ENCODE measurements at regions not wholly inside any gene's neighbourhood (a gene's known extent, or its start where the extent isn't known, plus 50 kb on each side); places are given as distances from the start of the nearest gene placed in this dataset.

DNA sequence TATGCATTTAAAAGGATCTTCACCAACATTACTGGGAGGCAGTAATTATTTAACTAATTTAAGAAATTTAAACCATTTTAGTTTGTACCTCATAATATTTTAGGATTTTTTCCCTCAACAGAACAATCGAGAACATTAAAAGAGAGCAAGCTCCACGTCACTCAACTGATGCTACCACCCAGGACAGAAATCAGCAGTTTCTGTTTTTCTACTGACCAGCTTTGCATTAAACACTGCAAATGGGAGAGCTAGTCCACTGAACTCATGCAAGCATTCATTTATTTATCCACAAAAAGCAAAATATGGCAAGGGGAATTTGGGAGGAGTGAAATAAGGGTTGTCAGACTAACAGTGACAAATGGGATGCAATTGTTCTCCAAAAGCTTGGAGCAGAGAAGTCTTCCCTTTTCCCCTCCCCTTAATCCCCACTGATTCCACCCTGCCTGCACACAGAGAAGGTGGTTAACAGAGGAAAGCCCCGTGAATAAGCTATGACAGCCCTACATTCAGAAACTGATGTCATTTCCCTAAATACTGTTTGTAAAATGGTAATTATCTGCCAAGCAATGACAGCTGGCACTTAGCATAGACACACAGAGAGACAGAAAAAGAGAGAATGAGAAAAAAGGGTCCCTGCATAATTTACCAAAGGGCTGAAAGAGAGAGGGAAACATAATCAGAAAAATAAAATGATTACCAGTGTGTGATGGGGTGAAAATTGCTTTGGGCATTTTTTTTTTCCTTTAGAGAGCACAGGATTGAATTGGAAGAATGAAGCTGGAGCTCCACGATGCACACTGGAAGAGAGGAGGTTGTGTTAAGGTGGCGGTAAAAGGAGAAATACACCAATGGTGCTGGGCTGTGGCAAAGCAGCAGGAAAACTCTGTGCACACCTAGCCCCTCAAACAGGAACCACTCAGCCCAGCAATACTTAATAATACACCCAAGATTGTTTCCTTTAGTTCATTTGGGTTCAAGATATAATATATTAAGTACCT, 777.4 kb downstream of the TUSC7 start:
- in situ Hi-C loops (cut with MboI; ENCODE audit: low sequenced_read_pairs) = no loop called here

DNA sequence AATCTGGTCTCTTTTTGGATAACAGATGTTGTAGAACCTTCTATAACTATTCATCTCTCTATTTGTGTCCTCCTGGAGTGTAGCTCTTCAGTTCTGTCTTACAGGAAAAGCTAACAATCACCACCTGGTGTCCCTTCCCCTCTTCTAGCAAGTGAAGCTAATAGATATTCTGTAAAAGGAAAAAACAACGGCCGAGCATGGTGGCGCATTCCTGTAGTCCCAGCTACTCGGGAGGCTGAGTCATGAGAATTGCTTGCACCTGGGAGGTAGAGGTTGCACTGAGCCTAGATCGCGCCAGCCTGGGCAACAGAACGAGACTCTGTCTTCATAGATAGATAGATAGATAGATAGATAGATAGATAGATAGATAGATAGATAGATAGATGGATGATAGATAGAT, 779.4 kb downstream of the TUSC7 start:
- in situ Hi-C loops (cut with MboI; ENCODE audit: low sequenced_read_pairs) = no loop called here

DNA sequence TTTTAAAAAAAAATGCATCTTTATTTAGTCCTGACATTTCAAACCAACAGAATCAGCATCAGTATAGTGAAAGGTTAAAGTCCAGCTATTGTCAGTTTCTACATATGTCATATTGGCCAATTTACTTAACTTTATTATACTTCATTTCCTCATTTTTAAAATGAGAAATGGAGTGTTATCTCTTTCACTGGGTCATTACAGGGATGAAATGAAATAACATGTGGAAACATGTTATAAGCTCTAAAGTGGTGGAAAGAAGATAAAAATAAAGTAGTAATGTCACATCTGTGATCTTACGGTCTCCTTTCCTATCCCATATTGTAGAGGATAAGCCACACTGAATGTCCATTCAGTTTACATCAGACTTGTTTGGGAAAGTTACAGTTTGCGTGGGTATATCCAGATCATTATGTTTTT, 780.1 kb downstream of the TUSC7 start:
- in situ Hi-C loops (cut with MboI; ENCODE audit: low sequenced_read_pairs) = no loop called here

DNA sequence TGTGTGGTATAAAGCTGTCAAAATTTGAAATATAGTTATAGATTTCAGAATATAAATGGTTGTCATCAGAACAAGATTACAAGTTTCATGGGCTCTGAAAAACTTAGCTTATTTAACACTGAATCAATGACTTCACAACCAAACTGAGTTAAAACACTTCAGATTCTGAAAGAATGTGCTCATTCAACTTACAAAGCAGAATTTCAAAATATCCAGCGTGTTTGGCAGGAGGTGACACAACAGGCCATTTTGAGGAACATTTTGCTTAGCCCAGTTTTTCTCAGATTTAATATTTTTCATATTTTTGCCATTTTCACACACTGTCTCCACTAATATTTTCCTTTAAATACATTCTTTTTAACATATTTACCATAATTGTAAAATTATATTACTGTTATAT, 781.1 kb downstream of the TUSC7 start:
- in situ Hi-C loops (cut with MboI; ENCODE audit: low sequenced_read_pairs) = no loop called here

DNA sequence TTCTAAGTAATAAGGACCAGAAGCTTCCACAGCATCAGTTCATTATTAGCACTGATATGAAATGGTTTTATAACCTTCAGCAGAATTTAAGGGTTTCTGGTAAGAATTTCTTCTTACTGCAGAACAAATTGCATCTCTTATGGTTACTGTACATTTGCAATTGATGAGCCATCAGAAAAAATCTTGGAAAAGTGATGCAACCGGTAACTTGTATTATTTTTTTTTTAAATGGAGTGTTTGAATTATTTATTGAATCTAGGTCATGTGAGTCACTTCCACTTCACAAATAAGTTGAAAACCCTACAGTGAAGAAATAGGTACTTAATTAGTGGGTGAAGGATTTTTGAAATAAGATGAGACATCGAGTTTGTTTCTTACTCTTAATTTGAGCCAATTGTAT, 786.0 kb downstream of the TUSC7 start:
- in situ Hi-C loops (cut with MboI; ENCODE audit: low sequenced_read_pairs) = no loop called here

DNA sequence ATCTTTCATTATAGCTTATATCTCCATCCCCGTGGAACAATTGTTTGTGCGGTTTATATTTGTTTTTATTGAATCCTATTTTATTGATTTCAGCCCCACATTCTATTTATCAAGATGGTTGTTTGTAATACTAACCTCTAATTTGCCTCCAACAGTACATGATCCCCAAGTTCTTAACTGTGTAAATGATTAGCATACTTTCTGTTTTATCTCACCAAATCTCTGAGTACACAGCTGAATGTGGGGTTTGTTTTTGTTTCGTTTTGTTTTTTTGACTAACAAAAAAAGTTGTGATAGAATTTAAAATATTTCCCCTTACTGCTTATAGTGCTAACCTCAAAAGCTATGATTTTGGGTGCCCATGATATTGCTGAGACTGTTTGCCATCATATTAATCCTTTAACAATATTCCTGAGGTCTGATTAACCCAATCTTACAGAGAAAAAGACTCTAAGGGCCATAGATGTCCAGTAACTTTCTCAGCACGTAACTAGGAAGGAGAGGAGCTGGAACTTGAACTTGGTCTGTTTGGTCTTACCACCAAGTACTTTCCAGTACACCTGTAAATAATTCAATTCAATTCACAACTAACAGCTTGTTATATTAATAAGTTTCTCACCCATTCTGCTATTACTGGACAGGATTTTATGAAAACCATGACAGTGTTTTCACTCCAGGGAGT, 789.8 kb downstream of the TUSC7 start:
- in situ Hi-C loops (cut with MboI; ENCODE audit: low sequenced_read_pairs) = no loop called here

DNA sequence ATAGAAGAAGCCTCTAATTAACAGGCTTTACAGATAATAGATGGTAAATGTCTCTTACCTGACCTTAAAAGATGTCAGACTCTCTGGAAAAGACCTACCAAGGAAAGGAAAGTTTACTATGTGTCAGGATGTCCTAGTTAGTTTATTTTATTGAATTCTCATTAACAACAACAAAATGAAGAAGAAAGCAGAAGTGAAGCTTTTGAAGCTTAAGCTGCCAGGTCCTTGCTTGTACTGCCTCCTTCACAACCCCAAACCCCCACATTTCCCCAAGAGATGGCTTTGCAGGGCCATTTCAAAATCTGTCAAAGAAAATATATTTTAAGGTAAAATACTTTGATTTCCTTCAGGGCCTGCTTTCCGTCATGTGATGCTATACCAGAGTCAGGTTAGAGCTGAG, 798.4 kb downstream of the TUSC7 start:
- in situ Hi-C loops (cut with MboI; ENCODE audit: low sequenced_read_pairs) = no loop called here

DNA sequence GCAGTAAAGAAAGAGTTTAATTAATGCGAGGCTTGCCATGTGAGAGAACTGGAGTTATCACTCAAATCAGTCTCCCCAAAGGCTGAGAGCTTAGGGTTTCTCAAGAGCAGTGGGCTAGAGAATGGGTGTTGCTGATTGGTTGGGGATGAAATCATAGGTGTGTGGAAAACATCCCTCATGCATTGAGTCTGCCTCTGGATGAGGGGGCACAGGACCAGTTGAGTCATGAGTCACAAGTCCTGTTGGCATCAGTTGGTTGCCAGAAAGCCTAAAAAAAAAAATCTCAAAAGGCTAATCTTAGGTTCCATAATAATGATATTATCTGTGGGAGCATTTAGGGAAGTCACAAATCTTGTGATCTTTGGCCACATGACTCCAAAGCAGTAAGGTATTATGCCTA, 800.3 kb downstream of the TUSC7 start:
- in situ Hi-C loops (cut with MboI; ENCODE audit: low sequenced_read_pairs) = no loop called here

DNA sequence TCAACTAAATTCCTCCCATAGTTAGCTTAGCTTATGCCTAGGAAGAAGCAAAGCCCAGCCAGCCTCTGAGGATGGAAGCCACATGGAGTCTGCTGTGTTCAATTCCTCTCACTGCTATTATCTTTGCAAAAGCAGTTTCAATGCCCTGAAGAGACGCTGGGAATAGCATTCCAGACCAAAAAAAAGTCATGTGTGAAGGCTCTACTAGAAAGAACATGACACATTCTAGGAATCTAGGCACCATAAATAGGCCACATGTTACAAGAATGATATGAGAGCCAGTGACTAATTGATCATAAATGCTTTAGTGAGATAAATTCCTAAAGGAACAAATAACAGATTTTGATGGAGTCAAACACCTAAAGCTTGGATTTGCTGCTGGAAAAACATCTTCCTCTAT, 800.8 kb downstream of the TUSC7 start:
- in situ Hi-C loops (cut with MboI; ENCODE audit: low sequenced_read_pairs) = no loop called here

DNA sequence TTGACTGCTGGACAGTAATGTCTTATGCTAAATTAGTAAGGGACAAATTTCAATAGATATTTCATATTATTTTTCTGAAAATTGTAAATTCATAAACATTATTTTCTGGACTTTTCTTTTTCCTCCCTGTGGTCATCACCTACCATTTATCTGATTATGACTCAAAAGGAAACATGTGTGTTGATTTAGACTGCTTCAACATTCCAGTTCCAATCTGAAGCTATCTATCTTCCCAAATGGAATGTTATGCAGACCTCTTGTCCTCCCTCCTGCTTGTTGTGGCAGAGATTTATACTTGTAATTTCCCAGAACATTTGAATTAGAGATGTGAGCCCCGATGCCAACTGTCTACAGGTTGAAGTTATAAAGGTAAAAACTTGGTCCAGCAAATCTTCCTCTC, 803.4 kb downstream of the TUSC7 start:
- in situ Hi-C loops (cut with MboI; ENCODE audit: low sequenced_read_pairs) = no loop called here

DNA sequence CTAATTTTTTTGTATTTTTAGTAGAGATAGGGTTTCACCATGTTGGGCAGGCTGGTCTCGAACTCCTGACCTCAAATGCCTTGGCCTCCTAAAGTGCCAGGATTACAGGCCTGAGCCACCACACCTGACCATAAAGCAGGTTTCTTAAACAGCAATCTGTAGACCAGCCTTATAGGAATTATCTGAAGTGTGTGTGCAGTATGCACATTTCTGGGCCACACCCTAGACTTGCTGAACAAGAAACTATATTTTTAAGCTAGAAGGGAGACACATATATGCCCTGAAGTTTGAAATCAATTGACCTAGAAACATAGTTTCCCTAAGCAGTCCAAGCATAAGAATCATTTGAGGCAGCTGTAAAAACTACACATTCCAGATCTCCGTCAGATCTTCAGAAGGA, 805.7 kb downstream of the TUSC7 start:
- in situ Hi-C loops (cut with MboI; ENCODE audit: low sequenced_read_pairs) = no loop called here

DNA sequence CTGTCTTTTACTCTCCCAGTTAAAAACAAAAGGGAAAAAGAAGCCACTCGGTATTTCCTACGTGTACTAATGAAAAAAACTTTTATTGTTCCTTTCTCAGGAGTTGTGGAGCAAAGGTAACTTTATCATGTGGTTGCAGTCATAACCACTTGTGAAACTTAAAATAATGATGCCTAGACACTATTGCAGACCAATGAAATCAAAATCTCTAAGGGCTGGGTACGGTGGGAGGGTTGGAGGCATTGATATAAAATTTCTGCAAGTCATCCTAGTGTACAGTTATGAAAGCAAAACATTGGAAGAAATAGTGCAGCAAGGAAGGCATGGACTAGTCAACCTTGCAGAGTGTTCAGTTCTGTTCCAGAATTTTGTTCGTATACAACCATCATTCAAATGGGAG, 808.8 kb downstream of the TUSC7 start:
- in situ Hi-C loops (cut with MboI; ENCODE audit: low sequenced_read_pairs) = no loop called here

DNA sequence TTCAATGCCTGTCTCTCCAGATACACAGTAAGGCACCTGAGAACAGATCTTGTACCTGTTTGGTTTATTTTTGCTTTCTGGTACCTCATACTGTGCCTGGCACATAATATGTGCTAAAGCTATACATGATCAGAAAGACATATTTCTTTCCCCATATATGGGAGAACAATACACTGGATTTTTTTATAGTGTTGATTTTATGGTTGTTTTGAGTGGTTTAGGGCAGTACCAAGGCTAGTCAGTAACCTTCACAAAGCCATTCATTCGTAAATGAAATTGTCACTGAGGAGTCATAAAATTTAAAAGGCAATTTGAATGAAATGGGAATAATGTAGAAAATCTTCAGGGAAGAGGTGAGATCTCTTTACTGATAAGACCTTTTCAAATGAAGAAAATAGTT, 810.2 kb downstream of the TUSC7 start:
- in situ Hi-C loops (cut with MboI; ENCODE audit: low sequenced_read_pairs) = no loop called here

DNA sequence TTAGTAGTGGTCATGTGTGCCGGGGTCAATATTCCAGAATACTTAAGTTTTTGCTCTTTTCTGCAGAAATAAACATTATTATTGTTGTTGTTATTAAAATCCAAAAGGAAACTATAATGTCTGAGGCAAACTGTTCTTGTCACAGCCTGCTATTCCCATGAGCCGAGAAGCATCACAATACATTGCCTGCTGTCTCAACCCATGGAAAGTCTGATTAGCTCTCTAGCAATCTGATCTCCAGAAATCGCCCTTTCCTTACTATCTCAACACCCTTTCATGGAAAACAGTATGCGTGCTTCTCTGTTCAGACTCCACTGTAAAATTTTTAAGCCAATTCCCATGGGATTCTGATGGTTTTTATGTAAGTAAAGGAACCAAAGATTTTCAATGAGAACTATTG, 811.0 kb downstream of the TUSC7 start:
- in situ Hi-C loops (cut with MboI; ENCODE audit: low sequenced_read_pairs) = no loop called here

DNA sequence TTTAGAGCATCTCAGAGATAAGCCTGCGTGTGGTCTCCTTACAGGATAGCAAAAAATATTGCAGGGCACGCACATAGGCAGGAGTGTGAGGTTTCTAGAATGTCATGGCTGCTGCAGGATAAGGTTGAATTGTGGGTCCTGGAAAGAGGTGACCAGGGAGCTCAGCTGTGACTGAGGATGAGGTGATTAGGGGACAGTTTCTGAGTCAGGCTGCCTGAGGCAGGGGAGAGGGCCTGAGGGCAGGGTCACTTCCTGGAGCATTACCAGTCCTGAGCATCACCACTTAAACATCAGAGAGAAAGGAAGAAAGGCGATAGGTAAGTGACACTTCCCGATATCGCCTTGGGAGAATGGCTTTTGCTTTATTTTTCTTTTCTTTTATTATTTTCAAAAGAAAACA, 813.8 kb downstream of the TUSC7 start:
- in situ Hi-C loops (cut with MboI; ENCODE audit: low sequenced_read_pairs) = no loop called here

DNA sequence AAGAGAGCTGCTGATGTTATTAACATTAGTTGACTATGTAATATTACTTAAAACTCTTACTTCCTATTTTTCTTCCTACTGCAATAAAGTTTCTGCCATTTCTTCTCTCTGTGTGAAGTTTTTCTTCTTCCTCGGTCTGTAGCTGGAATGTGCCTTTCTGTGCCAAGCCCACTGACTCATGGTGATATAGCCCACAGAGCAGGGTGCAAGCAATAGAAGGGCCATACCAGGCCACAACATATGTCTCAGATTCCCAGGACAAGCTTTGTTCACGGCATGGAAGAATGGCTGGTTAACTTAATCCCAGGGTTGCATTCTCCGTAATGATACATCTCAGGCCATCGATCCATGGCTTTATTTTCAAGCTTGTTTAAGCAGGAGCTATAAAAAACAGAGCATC, 815.3 kb downstream of the TUSC7 start:
- in situ Hi-C loops (cut with MboI; ENCODE audit: low sequenced_read_pairs) = no loop called here

DNA sequence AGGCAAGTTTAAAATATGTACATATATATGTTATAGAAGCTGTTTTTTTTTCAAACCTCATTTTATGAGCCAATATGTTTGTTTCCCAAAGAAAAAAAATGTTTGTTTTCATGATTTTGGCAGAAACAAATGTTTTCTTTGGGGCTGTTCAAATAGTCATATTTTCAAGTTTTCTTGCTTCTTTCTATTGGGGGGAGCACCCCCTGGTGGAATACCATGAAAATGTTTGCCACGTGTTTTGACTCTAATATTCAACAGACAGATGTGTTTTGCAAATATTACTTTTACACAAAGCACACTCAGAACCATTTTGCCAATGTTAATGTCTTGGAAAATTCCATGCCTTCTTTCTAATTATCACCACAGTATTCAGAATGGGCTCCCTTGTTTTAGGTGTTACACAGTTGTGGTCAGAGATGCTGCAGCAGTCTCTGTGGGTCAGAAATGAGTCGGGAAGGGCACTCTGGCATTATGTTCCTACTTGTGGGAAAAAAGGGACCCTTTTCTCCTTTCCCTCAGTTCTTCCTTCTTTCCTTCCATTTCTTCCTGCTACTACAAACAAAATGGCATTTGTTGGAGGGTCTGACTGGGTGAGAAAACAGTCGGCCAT, 817.0 kb downstream of the TUSC7 start:
- in situ Hi-C loops (cut with MboI; ENCODE audit: low sequenced_read_pairs) = no loop called here

DNA sequence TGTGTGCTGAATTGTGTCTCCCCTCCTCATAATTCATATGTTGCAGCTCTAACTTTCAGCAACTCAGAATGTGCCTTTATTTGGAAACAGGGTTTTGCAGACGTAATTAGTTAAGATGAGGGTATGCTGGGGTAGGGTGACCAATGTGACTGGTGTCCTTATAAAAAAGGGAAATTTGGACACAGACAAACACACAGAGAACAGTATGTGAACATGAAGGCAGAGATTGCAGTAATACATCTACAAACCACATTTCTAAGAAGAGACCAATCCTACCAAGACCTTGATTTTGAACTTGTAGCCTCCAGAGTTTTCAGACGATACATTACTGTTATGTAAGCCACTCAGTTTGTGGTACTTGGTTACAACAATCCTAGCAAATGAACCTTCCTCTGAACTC, 817.8 kb downstream of the TUSC7 start:
- in situ Hi-C loops (cut with MboI; ENCODE audit: low sequenced_read_pairs) = no loop called here

DNA sequence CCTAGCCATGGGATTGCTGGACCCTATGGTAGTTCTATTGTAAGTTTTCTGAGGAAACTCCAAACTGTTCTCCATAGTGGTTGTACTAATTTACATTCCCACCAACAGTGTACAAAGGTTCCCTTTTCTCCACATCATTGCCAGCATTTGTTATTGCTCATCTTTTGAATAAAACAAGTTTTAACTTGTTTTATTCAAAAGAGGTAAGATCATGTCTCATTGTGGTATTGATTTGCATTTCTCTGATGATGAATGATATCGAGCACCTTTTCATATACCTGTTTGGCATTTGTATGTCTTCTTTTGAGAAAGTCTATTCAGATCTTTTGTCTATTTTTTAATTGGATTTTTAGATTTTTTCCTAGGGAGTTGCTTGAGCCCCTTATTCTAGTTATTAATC, 819.1 kb downstream of the TUSC7 start:
- in situ Hi-C loops (cut with MboI; ENCODE audit: low sequenced_read_pairs) = no loop called here

DNA sequence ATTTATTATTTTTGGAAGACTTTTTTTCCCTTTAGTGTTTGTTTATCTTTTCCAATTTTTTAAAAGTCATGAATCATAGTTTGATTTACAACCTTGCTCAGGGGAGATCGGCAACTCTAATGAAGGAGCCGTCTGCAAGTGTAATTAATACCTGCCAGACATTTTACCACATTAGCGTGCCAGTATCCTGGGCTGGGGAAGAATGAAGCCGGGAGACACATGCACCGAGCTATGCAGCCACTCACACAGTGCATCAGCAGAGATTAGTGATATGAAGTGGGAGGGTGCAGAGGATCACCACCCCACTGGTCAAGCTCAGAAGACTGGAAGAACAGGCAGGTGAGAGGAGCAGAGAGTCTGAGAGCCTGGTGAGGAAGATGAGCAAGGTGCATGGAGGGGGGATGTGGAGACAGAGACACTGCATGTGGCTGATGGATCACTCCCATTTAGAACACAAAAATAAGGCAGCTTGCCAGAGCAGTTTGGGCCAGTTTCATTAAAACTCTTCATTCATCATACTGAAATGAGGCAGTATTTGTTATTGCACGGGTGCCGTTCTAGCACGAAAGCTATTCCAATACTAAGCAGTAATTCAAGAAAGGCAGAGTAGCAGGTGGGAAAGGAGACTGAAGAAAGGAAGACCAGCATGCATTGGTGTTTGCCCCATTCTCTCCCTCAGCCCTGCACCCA, 821.6 kb downstream of the TUSC7 start:
- in situ Hi-C loops (cut with MboI; ENCODE audit: low sequenced_read_pairs) = no loop called here

DNA sequence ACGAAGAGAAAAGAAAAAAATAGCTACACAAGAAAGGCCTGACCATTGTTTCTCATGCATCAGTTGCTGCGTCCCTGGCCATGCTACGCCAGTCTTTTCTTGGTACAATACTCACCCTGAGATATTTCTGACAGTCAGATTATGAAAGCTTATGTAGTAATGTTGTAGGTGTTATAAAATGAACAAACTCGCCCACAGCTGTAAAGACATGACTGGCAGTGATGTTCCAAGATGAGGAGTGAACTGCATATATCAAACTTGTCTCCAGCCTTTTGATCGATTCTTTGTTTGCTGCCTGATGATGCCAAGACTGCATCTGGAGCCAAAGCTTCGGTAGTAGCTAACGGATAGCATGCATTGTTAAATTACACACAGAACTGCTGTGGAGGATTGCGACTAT, 822.7 kb downstream of the TUSC7 start:
- in situ Hi-C loops (cut with MboI; ENCODE audit: low sequenced_read_pairs) = no loop called here
